ENCODE measurements at regions not wholly inside any gene's neighbourhood (a gene's known extent, or its start where the extent isn't known, plus 50 kb on each side); places are given as distances from the start of the nearest gene placed in this dataset.

DNA sequence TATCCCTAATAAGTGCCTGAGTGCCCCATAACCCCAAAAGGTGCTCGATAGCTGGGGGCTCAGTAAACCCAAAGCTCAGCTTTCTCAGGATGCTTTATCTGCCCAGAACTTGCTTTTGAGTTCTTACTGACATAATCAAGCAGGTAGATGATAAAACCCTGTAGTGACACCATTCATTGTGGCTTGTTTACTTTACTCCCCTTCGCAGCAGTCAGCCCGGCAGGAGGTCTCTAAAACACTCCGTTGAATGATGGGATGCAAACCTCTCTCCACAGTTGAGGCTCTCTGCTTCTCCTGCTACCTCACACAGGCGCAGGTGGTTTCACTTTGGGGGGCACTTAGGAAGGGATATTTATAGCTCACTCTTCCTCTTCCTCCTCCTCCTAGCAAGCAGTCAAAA lies 349.4 kb downstream of the HLX start:
- Histone ChIP-seq H3K27ac (ENCODE audit: low read depth in 1 of 2, low read length in 1 of 2) (no peak overlapping the region), H3K4me1 (ENCODE audit: control insufficient read depth in 2 of 2, insufficient read depth in 2 of 2, low read length in 2 of 2) (no peaks in the 10 kb centered on the region), H3K4me3 (ENCODE audit: low read length in 2 of 2) (no peak overlapping the region), H3K27me3 (ENCODE audit: control insufficient read depth in 2 of 2, insufficient read depth in 1 of 2, low read length in 1 of 2) (no peaks in the 10 kb centered on the region), H3K36me3 (ENCODE audit: control insufficient read depth in 2 of 2, insufficient read depth in 2 of 2, low read length in 1 of 2) (no peaks in the 10 kb centered on the region), H3K9me3 (ENCODE audit: control insufficient read depth in 2 of 2, insufficient read depth in 1 of 2, low read length in 1 of 2) (no peaks in the 10 kb centered on the region)
- 12% methylated on average over 5 of the region's 5 CpGs for WGBS
- DNase-seq (ENCODE audit: low read depth in 6 of 9, low spot score in 9 of 9), result no peak

DNA sequence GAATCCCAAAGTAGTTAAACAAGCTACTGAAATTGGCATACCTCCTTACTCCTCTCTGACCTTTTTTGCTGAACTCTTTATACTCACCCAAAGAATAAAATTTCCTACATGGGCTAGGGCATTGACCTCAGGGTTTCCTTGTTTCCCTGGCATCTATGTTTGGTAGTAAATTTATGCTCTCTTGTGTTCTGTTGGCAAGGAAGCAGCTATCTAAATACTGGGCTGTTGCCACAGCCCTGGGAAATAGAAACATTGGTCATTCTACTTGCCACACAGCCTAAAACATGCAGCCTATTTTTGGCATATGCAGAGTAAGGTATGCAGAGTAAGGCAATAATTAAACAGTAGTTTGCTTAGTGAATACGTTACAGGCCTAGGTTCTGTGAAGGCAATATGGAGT lies 351.4 kb downstream of the HLX start:
- 91% methylated on average over 1 of the region's 1 CpG for WGBS
- H3K4me3 ChIP-seq (ENCODE audit: low read length in 2 of 2), result no peak overlapping the region
- no peaks in the 10 kb centered on the region for H3K27me3 ChIP-seq (ENCODE audit: control insufficient read depth in 2 of 2, insufficient read depth in 1 of 2, low read length in 1 of 2)
- H3K27ac ChIP-seq (ENCODE audit: low read depth in 1 of 2, low read length in 1 of 2), result no peak overlapping the region
- no peaks in the 10 kb centered on the region for H3K4me1 ChIP-seq (ENCODE audit: control insufficient read depth in 2 of 2, insufficient read depth in 2 of 2, low read length in 2 of 2)
- no peaks in the 10 kb centered on the region for H3K9me3 ChIP-seq (ENCODE audit: control insufficient read depth in 2 of 2, insufficient read depth in 1 of 2, low read length in 1 of 2)
- H3K36me3 ChIP-seq (ENCODE audit: control insufficient read depth in 2 of 2, insufficient read depth in 2 of 2, low read length in 1 of 2), result no peaks in the 10 kb centered on the region
- no peak for DNase-seq (ENCODE audit: low read depth in 6 of 9, low spot score in 9 of 9)

- DNase-seq (ENCODE audit: low read depth in 6 of 9, low spot score in 9 of 9), result no peak
- Histone ChIP-seq H3K36me3 (ENCODE audit: control insufficient read depth in 2 of 2, insufficient read depth in 2 of 2, low read length in 1 of 2) (no peaks in the 10 kb centered on the region), H3K27me3 (ENCODE audit: control insufficient read depth in 2 of 2, insufficient read depth in 1 of 2, low read length in 1 of 2) (no peaks in the 10 kb centered on the region), H3K27ac (ENCODE audit: low read depth in 1 of 2, low read length in 1 of 2) (no peak overlapping the region), H3K4me1 (ENCODE audit: control insufficient read depth in 2 of 2, insufficient read depth in 2 of 2, low read length in 2 of 2) (no peaks in the 10 kb centered on the region), H3K4me3 (ENCODE audit: low read length in 2 of 2) (no peak overlapping the region), H3K9me3 (ENCODE audit: control insufficient read depth in 2 of 2, insufficient read depth in 1 of 2, low read length in 1 of 2) (no peaks in the 10 kb centered on the region)
- WGBS, result 93% methylated on average over 2 of the region's 2 CpGs
Measured at GRCh38 chr1:221234791-221235190, 355.5 kb downstream of the HLX start.

DNA sequence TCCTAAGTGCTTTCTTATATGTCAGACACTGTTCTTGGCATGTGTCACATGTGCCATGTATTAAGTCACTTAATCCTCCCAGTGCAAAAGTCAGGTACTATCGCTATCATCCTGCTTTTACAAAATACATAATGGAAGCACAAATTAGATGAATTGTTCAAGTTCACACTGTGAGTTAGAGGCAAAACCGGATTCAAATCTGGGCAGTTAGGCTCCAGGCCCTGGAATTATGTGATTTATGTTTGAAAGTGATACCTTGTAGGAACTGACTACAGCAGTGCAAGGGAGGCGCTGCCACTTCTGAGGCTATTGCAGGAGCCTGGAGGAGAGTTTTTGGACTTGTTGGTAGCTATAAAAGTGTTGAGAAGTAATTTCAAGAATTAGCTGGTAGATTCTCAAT lies 358.3 kb downstream of the HLX start:
- Histone ChIP-seq H3K27me3 (ENCODE audit: control insufficient read depth in 2 of 2, insufficient read depth in 1 of 2, low read length in 1 of 2) (no peaks in the 10 kb centered on the region), H3K36me3 (ENCODE audit: control insufficient read depth in 2 of 2, insufficient read depth in 2 of 2, low read length in 1 of 2) (no peaks in the 10 kb centered on the region), H3K4me3 (ENCODE audit: low read length in 2 of 2) (no peak overlapping the region), H3K9me3 (ENCODE audit: control insufficient read depth in 2 of 2, insufficient read depth in 1 of 2, low read length in 1 of 2) (no peaks in the 10 kb centered on the region), H3K4me1 (ENCODE audit: control insufficient read depth in 2 of 2, insufficient read depth in 2 of 2, low read length in 2 of 2) (no peaks in the 10 kb centered on the region), H3K27ac (ENCODE audit: low read depth in 1 of 2, low read length in 1 of 2) (no peak overlapping the region)
- DNase-seq (ENCODE audit: low read depth in 6 of 9, low spot score in 9 of 9), result no peak
- WGBS, result 99% methylated on average over 3 of the region's 3 CpGs

GRCh38 chr1:221239181-221239580 lies 359.9 kb downstream of the HLX start:
- WGBS, result 96% methylated on average over 4 of the region's 4 CpGs
- Histone ChIP-seq H3K27ac (ENCODE audit: low read depth in 1 of 2, low read length in 1 of 2) (no peak overlapping the region), H3K27me3 (ENCODE audit: control insufficient read depth in 2 of 2, insufficient read depth in 1 of 2, low read length in 1 of 2) (no peaks in the 10 kb centered on the region), H3K4me1 (ENCODE audit: control insufficient read depth in 2 of 2, insufficient read depth in 2 of 2, low read length in 2 of 2) (no peaks in the 10 kb centered on the region), H3K36me3 (ENCODE audit: control insufficient read depth in 2 of 2, insufficient read depth in 2 of 2, low read length in 1 of 2) (no peaks in the 10 kb centered on the region), H3K4me3 (ENCODE audit: low read length in 2 of 2) (no peak overlapping the region), H3K9me3 (ENCODE audit: control insufficient read depth in 2 of 2, insufficient read depth in 1 of 2, low read length in 1 of 2) (no peaks in the 10 kb centered on the region)
- DNase-seq (ENCODE audit: low read depth in 6 of 9, low spot score in 9 of 9), result no peak

DNA sequence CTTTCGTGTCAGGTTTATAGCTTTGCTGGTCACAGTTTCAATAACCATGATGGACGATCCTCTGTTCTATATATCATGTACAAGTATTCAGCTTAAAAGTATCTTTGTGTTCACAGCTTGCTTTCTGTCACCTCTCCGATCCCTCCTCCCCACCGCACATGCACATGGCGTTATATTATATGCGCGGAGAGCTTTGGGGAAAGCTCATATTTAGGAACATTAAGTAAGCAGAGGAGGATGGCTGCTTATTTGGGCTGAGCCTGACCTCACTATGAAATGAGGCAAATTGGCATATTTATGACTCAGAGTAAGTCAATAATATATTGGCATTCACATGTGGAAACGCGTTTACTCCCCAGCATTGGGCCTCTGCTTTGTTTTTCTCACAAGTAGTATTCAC lies 360.5 kb downstream of the HLX start:
- no peaks in the 10 kb centered on the region for H3K4me1 ChIP-seq (ENCODE audit: control insufficient read depth in 2 of 2, insufficient read depth in 2 of 2, low read length in 2 of 2)
- H3K4me3 ChIP-seq (ENCODE audit: low read length in 2 of 2), result no peak overlapping the region
- H3K36me3 ChIP-seq (ENCODE audit: control insufficient read depth in 2 of 2, insufficient read depth in 2 of 2, low read length in 1 of 2), result no peaks in the 10 kb centered on the region
- no peak overlapping the region for H3K27ac ChIP-seq (ENCODE audit: low read depth in 1 of 2, low read length in 1 of 2)
- WGBS, result 95% methylated on average over 9 of the region's 9 CpGs
- DNase-seq (ENCODE audit: low read depth in 6 of 9, low spot score in 9 of 9), result no peak
- no peaks in the 10 kb centered on the region for H3K9me3 ChIP-seq (ENCODE audit: control insufficient read depth in 2 of 2, insufficient read depth in 1 of 2, low read length in 1 of 2)
- no peaks in the 10 kb centered on the region for H3K27me3 ChIP-seq (ENCODE audit: control insufficient read depth in 2 of 2, insufficient read depth in 1 of 2, low read length in 1 of 2)

- Histone ChIP-seq H3K27ac (ENCODE audit: low read depth in 1 of 2, low read length in 1 of 2) (no peak overlapping the region), H3K36me3 (ENCODE audit: control insufficient read depth in 2 of 2, insufficient read depth in 2 of 2, low read length in 1 of 2) (no peaks in the 10 kb centered on the region), H3K4me3 (ENCODE audit: low read length in 2 of 2) (no peak overlapping the region), H3K4me1 (ENCODE audit: control insufficient read depth in 2 of 2, insufficient read depth in 2 of 2, low read length in 2 of 2) (no peaks in the 10 kb centered on the region), H3K27me3 (ENCODE audit: control insufficient read depth in 2 of 2, insufficient read depth in 1 of 2, low read length in 1 of 2) (no peaks in the 10 kb centered on the region), H3K9me3 (ENCODE audit: control insufficient read depth in 2 of 2, insufficient read depth in 1 of 2, low read length in 1 of 2) (no peaks in the 10 kb centered on the region)
- 93% methylated on average over 1 of the region's 1 CpG for WGBS
- DNase-seq (ENCODE audit: low read depth in 6 of 9, low spot score in 9 of 9), result no peak
Measured at GRCh38 chr1:221240690-221241089, 361.4 kb downstream of the HLX start.

DNA sequence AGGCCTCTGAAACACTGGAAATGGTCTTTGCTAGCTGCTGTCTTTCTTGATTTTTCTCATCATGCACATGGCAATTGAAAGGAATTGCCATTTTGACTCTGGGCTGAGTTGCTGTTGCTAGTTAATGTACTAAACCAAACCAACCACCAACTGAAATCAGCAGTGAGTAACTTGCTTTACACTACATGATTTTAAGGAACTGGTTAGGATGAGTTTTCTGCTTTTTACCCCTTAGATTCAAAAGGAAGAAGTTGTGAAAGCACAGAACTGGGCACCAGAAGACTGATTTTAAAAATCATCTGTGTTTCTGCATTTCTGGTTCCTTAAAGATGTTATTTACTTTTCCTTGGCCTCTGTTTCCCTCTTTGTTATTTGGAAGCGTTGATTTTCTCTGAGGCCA lies 361.9 kb downstream of the HLX start:
- no peaks in the 10 kb centered on the region for H3K4me1 ChIP-seq (ENCODE audit: control insufficient read depth in 2 of 2, insufficient read depth in 2 of 2, low read length in 2 of 2)
- no peak overlapping the region for H3K4me3 ChIP-seq (ENCODE audit: low read length in 2 of 2)
- no peaks in the 10 kb centered on the region for H3K9me3 ChIP-seq (ENCODE audit: control insufficient read depth in 2 of 2, insufficient read depth in 1 of 2, low read length in 1 of 2)
- WGBS, result 98% methylated on average over 1 of the region's 1 CpG
- DNase-seq (ENCODE audit: low read depth in 6 of 9, low spot score in 9 of 9), result no peak
- no peaks in the 10 kb centered on the region for H3K27me3 ChIP-seq (ENCODE audit: control insufficient read depth in 2 of 2, insufficient read depth in 1 of 2, low read length in 1 of 2)
- no peaks in the 10 kb centered on the region for H3K36me3 ChIP-seq (ENCODE audit: control insufficient read depth in 2 of 2, insufficient read depth in 2 of 2, low read length in 1 of 2)
- no peak overlapping the region for H3K27ac ChIP-seq (ENCODE audit: low read depth in 1 of 2, low read length in 1 of 2)

DNA sequence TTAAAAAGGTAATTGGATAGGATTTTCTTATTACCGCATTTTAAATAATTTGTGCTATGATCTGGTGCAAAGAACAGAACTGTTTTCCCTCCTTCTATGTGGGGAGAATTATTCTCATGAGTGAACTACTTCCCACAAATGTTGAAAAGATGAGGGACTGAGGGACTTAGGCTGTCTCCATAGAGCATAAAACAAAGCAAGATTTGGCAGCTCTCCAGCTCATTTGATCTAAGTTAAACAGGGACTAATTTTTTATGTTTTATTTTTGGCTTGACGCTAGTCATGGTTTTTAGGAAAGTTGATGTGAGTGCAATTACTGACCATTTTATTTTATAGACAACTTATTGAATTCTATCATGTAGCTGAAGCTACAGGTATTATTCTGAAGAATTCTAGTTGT lies 362.3 kb downstream of the HLX start:
- Histone ChIP-seq H3K4me1 (ENCODE audit: control insufficient read depth in 2 of 2, insufficient read depth in 2 of 2, low read length in 2 of 2) (no peaks in the 10 kb centered on the region), H3K9me3 (ENCODE audit: control insufficient read depth in 2 of 2, insufficient read depth in 1 of 2, low read length in 1 of 2) (no peaks in the 10 kb centered on the region), H3K36me3 (ENCODE audit: control insufficient read depth in 2 of 2, insufficient read depth in 2 of 2, low read length in 1 of 2) (no peaks in the 10 kb centered on the region), H3K4me3 (ENCODE audit: low read length in 2 of 2) (no peak overlapping the region), H3K27ac (ENCODE audit: low read depth in 1 of 2, low read length in 1 of 2) (no peak overlapping the region), H3K27me3 (ENCODE audit: control insufficient read depth in 2 of 2, insufficient read depth in 1 of 2, low read length in 1 of 2) (no peaks in the 10 kb centered on the region)
- no peak for DNase-seq (ENCODE audit: low read depth in 6 of 9, low spot score in 9 of 9)
- 91% methylated on average over 2 of the region's 2 CpGs for WGBS

DNA sequence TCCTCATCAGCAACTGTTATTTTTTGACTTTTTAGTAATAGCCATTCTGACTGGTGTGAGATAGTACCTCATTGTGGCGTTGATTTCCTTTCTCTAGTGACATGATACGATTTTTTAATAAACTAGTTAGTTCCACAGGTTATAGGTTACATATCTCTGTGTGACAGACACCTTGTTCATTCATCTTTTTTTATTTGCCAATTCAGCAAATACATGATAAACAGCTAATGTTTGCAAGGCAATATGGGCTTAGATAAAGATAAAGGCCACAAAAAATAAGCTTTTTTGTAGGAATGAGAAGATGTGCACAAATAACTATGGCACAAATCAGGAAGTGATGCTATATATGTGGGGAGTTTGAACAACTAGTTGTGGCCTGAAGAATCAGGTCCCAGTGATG lies 366.8 kb downstream of the HLX start:
- Histone ChIP-seq H3K27me3 (ENCODE audit: control insufficient read depth in 2 of 2, insufficient read depth in 1 of 2, low read length in 1 of 2) (no peaks in the 10 kb centered on the region), H3K27ac (ENCODE audit: low read depth in 1 of 2, low read length in 1 of 2) (no peak overlapping the region), H3K4me1 (ENCODE audit: control insufficient read depth in 2 of 2, insufficient read depth in 2 of 2, low read length in 2 of 2) (no peaks in the 10 kb centered on the region), H3K4me3 (ENCODE audit: low read length in 2 of 2) (no peak overlapping the region), H3K9me3 (ENCODE audit: control insufficient read depth in 2 of 2, insufficient read depth in 1 of 2, low read length in 1 of 2) (no peaks in the 10 kb centered on the region), H3K36me3 (ENCODE audit: control insufficient read depth in 2 of 2, insufficient read depth in 2 of 2, low read length in 1 of 2) (no peaks in the 10 kb centered on the region)
- no peak for DNase-seq (ENCODE audit: low read depth in 6 of 9, low spot score in 9 of 9)
- 97% methylated on average over 2 of the region's 2 CpGs for WGBS
